Gastroesophageal sphincter (tissue), 3 donors: ENCODE measurements at regions not wholly inside any gene's neighbourhood (a gene's known extent, or its start where the extent isn't known, plus 50 kb on each side); places are given as distances from the start of the nearest gene placed in this dataset.

Experiments
- CTCF ChIP-seq, 4 experiments: fragments of 200-600 bp in 2 of 4; fragments of 450-650 bp in 2 of 4; sonication (generic) in 1 of 4; IDR thresholded peaks; one replicate each; pipeline ENCODE4 v1.5.1; 2017 to 2019; ENCODE audit warnings: antibody characterized with exemption in 4 of 4, mild to moderate bottlenecking in 2 of 4, moderate library complexity in 2 of 4
- EP300 ChIP-seq: sonication (generic); formaldehyde crosslinking; IDR thresholded peaks from one replicate; pipeline ENCODE4 v1.6.1; 2017; ENCODE audit warnings: antibody characterized with exemption, mild to moderate bottlenecking
- POLR2A ChIP-seq, 2 donors: fragments of 450-650 bp; IDR thresholded peaks; one replicate each; pipeline ENCODE4 v1.6.1; 2017; ENCODE audit warnings: antibody characterized with exemption in 2 of 2, mild to moderate bottlenecking in 2 of 2, moderate library complexity in 1 of 2

GRCh38 chr6:150528648-150529285 is 70.9 kb upstream of the PLEKHG1 start:
- TF ChIP-seq CTCF (IDR thresholded peaks at IDR 0.05), result no peak
- TF ChIP-seq POLR2A (IDR thresholded peaks at IDR 0.05), result no peak
- no peak for TF ChIP-seq EP300
